HG02885 (cell line): ENCODE measurements at regions not wholly inside any gene's neighbourhood (a gene's known extent, or its start where the extent isn't known, plus 50 kb on each side); places are given as distances from the start of the nearest gene placed in this dataset.
A peak's percentile ranks its signal among the peaks of the same experiment; 100 is the strongest.

Experiments
- ATAC-seq: cut with Tn5 transposase; IDR thresholded peaks from one replicate; pipeline ENCODE4 v1.9.1; 2021; ENCODE audit warnings: mild to moderate bottlenecking; ENCODE audit not compliant: unreplicated experiment, poor library complexity

DNA sequence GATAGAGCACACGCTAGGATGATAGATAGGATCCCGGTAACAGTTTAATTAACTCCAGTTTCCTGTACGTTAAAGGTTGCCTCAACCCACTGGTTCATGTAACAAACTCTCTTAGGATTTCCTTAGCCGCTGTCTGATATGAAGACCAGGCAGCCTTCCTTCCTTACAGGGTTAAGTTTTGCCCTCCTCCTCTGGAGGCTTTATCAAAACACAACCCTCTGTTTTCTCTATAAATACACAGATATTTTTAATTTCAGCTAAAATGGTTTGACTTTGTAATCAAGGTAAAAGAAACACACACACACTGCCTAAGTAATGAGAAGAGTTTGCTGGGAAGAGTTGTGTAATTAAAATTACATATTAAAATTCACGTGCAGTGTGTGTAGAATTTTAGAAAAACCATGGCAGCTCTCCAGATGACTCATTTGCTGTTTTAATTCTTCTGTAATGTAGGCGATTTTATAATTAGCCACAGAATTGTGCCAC is 369.8 kb downstream of the CSNK1G3 start:
- ATAC-seq: no peak

DNA sequence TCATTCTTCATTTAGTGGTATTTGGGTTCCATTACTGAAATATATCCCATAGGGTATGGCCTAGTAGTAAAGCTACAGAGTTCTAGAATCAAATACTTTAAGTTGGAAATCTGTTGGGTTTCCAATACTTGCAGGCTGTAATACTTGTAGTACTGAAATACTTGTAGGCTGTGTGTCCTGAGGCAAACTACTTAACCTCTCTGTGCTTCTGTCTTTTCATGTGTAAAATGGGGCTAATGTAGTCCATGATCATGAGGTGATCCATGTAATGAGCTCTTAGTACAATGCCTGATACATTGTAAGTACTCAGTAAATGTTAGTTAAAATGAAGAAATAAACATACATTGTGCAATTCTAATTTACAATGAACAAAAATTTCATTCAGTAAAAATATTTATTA is 368.9 kb downstream of the CSNK1G3 start:
- ATAC-seq: no peak

- no peak for ATAC-seq
Observed at GRCh38 chr5:123879071-123879470, 367.1 kb downstream of the CSNK1G3 start.

- no peak for ATAC-seq
Observed at GRCh38 chr5:123876276-123876790, 364.4 kb downstream of the CSNK1G3 start.

GRCh38 chr5:123875561-123876275 is 363.7 kb downstream of the CSNK1G3 start:
- no peak for ATAC-seq

DNA sequence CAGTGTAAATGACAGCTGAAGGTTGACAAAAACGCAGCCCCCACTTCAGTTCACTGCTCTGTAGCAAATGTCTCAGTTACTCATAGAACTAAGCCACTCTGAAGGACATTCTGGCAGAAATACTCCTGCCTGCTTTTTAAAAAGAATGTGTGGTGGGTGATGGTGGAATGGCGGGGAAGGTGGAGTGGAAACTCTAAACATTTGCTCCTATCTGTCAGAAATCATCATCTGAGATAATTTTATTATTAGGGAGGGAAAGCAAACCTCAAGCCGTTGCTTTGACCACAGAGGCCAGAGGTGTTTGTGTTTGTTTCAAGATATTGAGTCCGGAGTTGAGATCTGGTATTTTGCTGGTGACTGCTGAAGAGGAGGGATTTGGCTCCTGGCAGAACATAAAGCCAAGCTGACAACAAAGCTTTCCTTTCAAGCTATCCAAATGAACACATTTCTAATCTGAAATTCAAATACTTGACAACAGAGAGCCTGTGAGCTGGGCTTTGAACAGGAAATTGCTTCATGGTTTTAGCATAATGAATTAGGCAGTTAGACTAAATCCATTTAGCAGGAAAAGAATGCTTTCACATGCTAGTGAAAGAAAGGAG is 362.7 kb downstream of the CSNK1G3 start:
- ATAC-seq: no peak

- ATAC-seq: no peak
Observed at GRCh38 chr5:123873846-123874245, 361.9 kb downstream of the CSNK1G3 start.

DNA sequence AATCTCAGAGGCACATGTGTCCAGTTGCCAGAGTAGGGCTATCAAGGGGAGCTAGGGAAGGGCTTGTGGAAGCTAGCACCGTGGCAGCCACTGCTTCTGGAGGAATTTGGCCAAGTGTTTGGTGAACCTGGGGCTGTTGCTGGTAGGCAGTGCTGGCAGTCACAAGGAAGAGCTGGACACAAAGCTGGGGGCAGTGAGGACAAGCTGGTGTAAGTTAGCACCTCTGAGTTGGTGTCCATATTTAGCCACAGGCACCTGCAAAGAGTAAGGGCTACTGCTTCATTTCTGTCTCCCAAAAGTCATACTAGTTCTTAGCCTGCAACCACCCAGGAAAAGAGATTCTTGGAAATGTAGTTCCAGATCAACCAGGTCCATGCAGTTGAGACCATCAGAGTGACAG is 359.4 kb downstream of the CSNK1G3 start:
- no peak for ATAC-seq

GRCh38 chr5:123868881-123869280 is 356.9 kb downstream of the CSNK1G3 start:
- ATAC-seq: no peak

DNA sequence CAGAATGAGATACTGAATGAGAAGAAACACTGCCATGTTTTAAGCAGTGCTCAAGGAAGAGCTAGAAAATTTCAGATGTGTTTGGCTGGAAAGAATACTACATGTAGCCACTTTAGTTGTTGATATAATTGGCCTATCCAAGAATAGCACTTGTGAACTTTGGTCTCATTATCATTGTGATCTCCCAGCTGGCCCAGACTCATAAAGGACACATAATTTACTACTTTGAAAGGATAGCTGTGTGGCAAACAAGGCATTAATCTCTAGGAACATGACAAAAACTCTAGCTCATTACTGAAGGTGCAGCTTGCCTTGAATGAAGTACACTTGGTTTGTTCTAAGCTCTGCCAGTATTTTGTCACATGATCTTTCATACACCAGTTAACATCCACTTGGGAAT is 356.3 kb downstream of the CSNK1G3 start:
- no peak for ATAC-seq

DNA sequence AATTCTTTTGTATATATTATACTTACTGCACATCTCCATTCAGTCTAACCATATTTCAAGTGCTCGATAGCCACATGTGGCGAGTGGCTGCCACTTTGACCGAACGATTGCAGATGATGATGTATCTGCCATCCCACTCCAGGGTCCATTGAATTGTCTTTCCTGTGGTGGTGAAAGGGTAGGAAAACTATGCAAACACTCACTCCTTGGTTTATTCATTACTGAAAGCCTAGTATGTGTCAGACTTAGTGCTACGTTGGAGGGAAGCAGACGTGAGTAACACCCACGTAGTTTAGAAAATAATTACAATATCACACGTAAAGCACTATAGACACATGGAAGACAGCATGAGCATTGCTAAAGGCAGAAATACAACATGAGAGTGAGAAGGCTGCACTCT is 353.7 kb downstream of the CSNK1G3 start:
- ATAC-seq: no peak

- no peak for ATAC-seq
Observed at GRCh38 chr5:123864578-123864977, 352.6 kb downstream of the CSNK1G3 start.

- no peak for ATAC-seq
Observed at GRCh38 chr5:123858938-123859337, 347.0 kb downstream of the CSNK1G3 start.

GRCh38 chr5:123856766-123857165 is 344.8 kb downstream of the CSNK1G3 start:
- no peak for ATAC-seq

GRCh38 chr5:123855609-123856008 is 343.6 kb downstream of the CSNK1G3 start:
- ATAC-seq: no peak

DNA sequence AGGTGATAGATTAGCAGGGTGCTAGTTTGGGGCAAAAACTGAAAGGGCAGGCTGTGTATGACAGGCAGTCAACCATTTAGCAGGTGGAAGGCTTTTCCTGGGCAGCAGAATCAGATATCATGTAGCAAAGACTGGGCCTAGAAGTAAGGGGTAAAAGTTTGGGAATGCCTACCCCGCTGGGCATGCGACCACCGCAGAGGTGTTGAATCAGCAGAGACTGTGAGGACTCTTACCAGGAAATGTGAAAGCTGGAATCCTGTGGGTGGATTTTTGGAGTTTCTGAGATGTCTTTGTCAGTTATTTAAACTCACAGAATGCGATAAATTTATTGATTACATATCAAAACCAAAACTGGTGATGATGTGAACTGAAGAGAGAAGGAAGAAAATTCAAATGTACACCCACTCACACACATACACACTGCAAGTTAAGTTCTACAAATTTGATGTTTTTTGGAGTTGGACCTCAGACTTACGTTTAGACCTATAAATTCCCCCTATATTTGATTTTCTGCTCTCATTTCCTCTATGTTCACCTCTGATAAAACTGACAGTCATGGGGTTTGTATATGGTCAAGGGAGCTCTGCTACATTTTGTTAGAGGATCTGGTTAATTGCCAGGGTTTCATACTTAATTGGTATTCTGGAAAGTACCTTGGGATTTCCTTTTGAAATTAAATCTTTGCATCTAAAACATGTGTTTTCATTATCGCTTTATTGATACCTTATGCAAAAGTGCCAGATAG is 333.6 kb downstream of the CSNK1G3 start:
- peak; percentile 27 for ATAC-seq

- ATAC-seq: peak; percentile 49
Observed at GRCh38 chr5:123844873-123845272, 332.9 kb downstream of the CSNK1G3 start.

DNA sequence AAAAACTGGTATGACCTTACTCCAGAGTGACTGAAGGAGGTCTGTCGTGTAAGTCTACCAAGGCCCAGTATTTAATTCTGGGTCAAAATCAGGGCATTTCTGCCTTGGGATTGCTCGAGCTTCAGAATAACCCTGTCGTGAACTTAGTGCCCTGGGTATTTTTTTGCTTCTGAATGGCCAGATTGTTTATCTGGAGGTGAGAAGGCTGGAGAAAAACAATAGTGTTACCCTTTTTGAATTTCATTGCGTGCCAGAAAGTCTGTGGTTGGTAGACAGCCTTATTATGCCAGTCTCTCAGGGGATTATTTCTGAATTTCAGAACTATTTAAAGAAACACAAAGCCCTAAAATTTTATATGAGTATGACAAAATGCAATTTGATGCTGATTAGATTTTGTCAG is 323.4 kb downstream of the CSNK1G3 start:
- no peak for ATAC-seq

- ATAC-seq: no peak
Observed at GRCh38 chr5:123830575-123830974, 318.6 kb downstream of the CSNK1G3 start.

DNA sequence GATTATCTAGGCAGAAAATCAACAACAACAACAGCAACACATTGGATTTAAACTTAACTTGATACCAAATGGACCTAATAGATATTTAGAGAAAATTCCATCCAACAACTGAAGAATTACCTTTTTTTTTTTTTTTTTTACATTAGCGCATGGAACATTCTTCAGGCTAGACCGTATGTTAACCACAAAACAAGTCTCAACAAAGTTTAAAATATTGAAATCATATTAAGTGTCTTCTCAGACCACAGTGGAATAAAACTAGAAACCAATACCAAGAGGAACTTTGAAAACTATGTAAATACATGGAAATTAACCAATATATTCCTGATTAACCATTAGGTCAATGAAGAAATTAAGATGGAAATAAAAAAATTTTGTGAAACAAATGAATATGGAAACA is 315.8 kb downstream of the CSNK1G3 start:
- ATAC-seq: no peak

GRCh38 chr5:123819833-123820232 is 307.9 kb downstream of the CSNK1G3 start:
- no peak for ATAC-seq
